ENCODE measurements at regions not wholly inside any gene's neighbourhood (a gene's known extent, or its start where the extent isn't known, plus 50 kb on each side); places are given as distances from the start of the nearest gene placed in this dataset.

DNA sequence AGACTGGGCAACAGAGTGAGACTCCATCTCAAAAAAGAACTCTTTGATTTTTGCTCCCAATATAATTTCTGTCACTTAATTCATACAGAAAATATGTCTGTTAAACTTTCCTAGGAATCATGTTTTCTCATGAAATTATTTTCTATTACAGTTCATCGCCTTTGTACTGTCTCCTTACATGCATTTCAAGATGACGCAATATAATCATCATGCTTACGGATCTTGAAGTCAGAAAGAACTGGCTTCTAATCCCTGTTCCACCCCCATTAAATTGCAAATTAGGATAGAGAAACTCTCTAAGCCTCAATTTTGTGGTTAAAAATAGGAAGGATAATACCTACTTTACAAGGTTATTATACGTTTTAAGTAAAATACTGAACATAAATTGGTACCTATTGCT, 467.6 kb upstream of the SMIM21 start:
- TF ChIP-seq EZH2phosphoT487 (IDR thresholded peaks at IDR 0.05; ENCODE audit: borderline replicate concordance, low read depth, low read length), result no peak
- TF ChIP-seq, protein P1, sequence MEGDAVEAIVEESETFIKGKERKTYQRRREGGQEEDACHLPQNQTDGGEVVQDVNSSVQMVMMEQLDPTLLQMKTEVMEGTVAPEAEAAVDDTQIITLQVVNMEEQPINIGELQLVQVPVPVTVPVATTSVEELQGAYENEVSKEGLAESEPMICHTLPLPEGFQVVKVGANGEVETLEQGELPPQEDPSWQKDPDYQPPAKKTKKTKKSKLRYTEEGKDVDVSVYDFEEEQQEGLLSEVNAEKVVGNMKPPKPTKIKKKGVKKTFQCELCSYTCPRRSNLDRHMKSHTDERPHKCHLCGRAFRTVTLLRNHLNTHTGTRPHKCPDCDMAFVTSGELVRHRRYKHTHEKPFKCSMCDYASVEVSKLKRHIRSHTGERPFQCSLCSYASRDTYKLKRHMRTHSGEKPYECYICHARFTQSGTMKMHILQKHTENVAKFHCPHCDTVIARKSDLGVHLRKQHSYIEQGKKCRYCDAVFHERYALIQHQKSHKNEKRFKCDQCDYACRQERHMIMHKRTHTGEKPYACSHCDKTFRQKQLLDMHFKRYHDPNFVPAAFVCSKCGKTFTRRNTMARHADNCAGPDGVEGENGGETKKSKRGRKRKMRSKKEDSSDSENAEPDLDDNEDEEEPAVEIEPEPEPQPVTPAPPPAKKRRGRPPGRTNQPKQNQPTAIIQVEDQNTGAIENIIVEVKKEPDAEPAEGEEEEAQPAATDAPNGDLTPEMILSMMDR (conservative IDR thresholded peaks at IDR 0.05; ENCODE audit: low read length), result no peak
- POLR2A ChIA-PET, result no interaction called here
- H3K79me2 ChIP-seq (ENCODE audit: insufficient read depth, low read depth, low read length), result no peaks in the 10 kb centered on the region

DNA sequence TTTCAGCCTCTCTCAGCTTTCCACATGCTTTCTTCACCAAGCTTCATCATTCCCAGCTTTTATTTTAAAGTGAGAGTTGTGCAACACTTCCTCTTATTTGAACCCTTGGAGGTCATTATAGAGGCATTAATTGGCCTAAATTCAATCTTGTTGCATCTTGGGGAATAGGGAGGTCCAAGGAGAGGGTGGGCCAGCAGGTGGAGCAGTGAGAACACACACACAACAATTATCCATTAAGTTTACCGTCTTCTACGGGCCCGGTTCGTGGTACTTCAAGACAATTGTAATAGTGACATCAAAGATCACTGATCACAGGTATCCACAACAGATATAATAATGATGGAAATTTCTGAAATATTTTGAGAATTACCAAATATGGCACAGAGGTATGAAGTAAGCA, 457.2 kb upstream of the SMIM21 start:
- no peak overlapping the region for H3K4me3 ChIP-seq (ENCODE audit: low read depth, low read length, poor library complexity, severe bottlenecking)
- H2AFZ ChIP-seq (ENCODE audit: low read length), result no peak overlapping the region
- H3K4me2 ChIP-seq (ENCODE audit: low read length), result no peak overlapping the region
- POLR2A ChIA-PET, result no interaction called here
- no peaks in the 10 kb centered on the region for H3K79me2 ChIP-seq (ENCODE audit: insufficient read depth, low read depth, low read length)
- no peak overlapping the region for H3K27ac ChIP-seq (ENCODE audit: low read depth, low read length, poor library complexity, severe bottlenecking)
- H3K36me3 ChIP-seq (ENCODE audit: insufficient read depth, low read length), result no peaks in the 10 kb centered on the region
- CTCF ChIA-PET (ENCODE audit: unreplicated experiment), result no interaction called here
- DNase-seq (ENCODE audit: low spot score), result no peak
- no peaks in the 10 kb centered on the region for H4K20me1 ChIP-seq (ENCODE audit: insufficient read depth, low read length)
- no TSS peak for BruUV-seq (replicated peaks)
- H3K9me2 ChIP-seq (ENCODE audit: insufficient read depth, low read length), result no peaks in the 10 kb centered on the region
- intact Hi-C loops (cut with micrococcal nuclease; ENCODE audit: unreplicated experiment), result no loop called here
- H3K4me1 ChIP-seq (ENCODE audit: insufficient read depth, low read length, poor library complexity, severe bottlenecking), result no peaks in the 10 kb centered on the region
- no peaks in the 10 kb centered on the region for H3K9me3 ChIP-seq (ENCODE audit: low read length)
- TF ChIP-seq EZH2phosphoT487 (IDR thresholded peaks at IDR 0.05; ENCODE audit: borderline replicate concordance, low read depth, low read length), result no peak
- TF ChIP-seq, protein P1 (conservative IDR thresholded peaks at IDR 0.05; ENCODE audit: low read length), result peak; percentile 32; the same call in 1 of the 2 replicates

More for the DNA sequence above, 467.6 kb upstream of the SMIM21 start:
- no peaks in the 10 kb centered on the region for H3K4me1 ChIP-seq (ENCODE audit: insufficient read depth, low read length, poor library complexity, severe bottlenecking)
- H3K4me2 ChIP-seq (ENCODE audit: low read length), result no peak overlapping the region
- intact Hi-C loops (cut with micrococcal nuclease; ENCODE audit: unreplicated experiment), result no loop called here
- no peak overlapping the region for H2AFZ ChIP-seq (ENCODE audit: low read length)
- H3K9me2 ChIP-seq (ENCODE audit: insufficient read depth, low read length), result no peaks in the 10 kb centered on the region
- no peaks in the 10 kb centered on the region for H4K20me1 ChIP-seq (ENCODE audit: insufficient read depth, low read length)
- no TSS peak for BruUV-seq (replicated peaks)
- no peak overlapping the region for H3K27ac ChIP-seq (ENCODE audit: low read depth, low read length, poor library complexity, severe bottlenecking)
- no peaks in the 10 kb centered on the region for H3K9me3 ChIP-seq (ENCODE audit: low read length)
- no peaks in the 10 kb centered on the region for H3K36me3 ChIP-seq (ENCODE audit: insufficient read depth, low read length)
- DNase-seq (ENCODE audit: low spot score), result no peak
- no peak overlapping the region for H3K4me3 ChIP-seq (ENCODE audit: low read depth, low read length, poor library complexity, severe bottlenecking)
- CTCF ChIA-PET (ENCODE audit: unreplicated experiment), result no interaction called here

DNA sequence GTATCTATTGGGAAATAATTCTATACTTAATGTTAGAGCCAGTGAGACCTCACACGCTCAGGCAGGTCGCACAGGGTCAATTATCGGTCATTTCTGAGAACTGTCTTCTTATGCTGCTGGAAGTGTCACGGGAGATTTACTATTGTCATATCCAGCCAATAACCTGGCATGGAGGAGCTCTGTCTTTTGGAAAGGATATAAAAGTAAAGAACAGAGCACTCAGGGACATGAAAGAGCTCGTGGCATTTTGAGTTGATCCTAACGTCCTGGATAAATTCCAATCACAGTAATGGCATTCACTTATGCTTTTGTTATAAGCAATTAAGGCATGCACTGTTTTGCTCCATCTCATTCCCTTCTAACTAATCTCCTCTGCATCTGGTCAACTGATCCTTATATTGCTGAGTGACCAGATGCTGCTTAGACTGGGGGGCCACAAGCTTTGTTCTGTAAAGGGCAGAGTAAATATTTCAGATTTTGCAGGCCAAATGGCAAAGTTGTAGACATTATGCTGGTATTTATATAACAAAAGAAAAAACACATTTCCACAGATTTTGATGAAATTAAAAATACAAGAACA, 453.5 kb upstream of the SMIM21 start:
- CTCF ChIA-PET (ENCODE audit: unreplicated experiment), result no interaction called here
- Histone ChIP-seq H3K4me1 (ENCODE audit: insufficient read depth, low read length, poor library complexity, severe bottlenecking) (no peaks in the 10 kb centered on the region), H3K9me3 (ENCODE audit: low read length) (no peaks in the 10 kb centered on the region), H3K4me3 (ENCODE audit: low read depth, low read length, poor library complexity, severe bottlenecking) (no peak overlapping the region), H3K4me2 (ENCODE audit: low read length) (no peak overlapping the region), H3K9me2 (ENCODE audit: insufficient read depth, low read length) (no peaks in the 10 kb centered on the region), H3K79me2 (ENCODE audit: insufficient read depth, low read depth, low read length) (no peaks in the 10 kb centered on the region), H2AFZ (ENCODE audit: low read length) (no peak overlapping the region), H3K27ac (ENCODE audit: low read depth, low read length, poor library complexity, severe bottlenecking) (no peak overlapping the region), H3K36me3 (ENCODE audit: insufficient read depth, low read length) (no peaks in the 10 kb centered on the region), H4K20me1 (ENCODE audit: insufficient read depth, low read length) (no peaks in the 10 kb centered on the region)
- intact Hi-C loops (cut with micrococcal nuclease; ENCODE audit: unreplicated experiment), result no loop called here
- no peak for DNase-seq (ENCODE audit: low spot score)
- POLR2A ChIA-PET, result no interaction called here
- TF ChIP-seq, protein P1 (conservative IDR thresholded peaks at IDR 0.05; ENCODE audit: low read length), result no peak
- TF ChIP-seq EZH2phosphoT487 (IDR thresholded peaks at IDR 0.05; ENCODE audit: borderline replicate concordance, low read depth, low read length), result no peak
- BruUV-seq (replicated peaks), result no TSS peak
